ENCODE measurements at regions not wholly inside any gene's neighbourhood (a gene's known extent, or its start where the extent isn't known, plus 50 kb on each side); places are given as distances from the start of the nearest gene placed in this dataset.
A peak's percentile ranks its signal among the peaks of the same experiment; 100 is the strongest.

DNA sequence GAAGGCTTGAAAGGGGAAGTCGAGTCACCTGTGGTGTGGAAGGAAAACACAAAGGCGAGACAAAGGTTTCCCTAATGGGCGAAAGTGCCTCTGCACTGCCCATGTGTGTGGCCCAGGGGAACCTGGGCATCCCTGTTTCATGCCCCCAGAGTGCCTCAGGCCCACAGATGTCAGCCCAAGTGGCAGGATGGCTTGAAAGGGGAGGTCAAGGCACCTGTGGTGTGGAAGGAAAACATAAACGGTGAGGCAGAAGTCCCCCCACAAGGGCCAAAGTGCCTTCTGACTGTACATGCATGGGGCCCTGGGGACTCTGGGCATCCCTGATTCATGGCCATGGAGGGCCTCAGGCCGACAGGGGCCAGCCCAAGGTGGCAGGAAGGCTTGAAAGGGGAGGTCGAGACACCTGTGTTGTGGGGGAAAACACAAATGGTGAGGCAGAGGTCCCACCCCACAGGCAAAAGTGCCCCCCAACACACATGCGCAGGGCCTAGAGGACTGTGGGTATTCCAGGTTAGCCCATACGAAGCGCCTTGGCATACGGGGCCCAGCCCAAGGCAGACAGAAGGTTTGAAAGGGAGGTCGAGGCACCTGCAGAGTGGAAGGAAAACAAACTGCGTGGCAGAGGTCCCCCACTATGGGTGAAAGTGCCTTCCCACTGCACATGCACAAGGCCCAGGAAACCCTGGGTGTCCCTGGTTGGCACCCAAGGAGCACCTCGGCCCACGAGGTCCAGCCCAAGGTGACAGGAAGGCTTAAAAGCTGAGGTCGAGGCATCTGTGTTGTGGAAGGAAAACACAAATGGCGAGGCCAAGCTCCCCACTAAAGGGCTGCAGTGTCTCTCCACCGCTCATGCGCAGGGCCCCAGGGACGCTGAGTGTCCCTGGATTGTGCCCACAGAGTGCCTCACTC is 382.3 kb downstream of the ALG10 start:
- 84 to 92% methylated on average over 2 to 19 of the region's 19 CpGs for WGBS, 2 donors (ENCODE audit: low coverage in 1 of 2)
- no peak for TF ChIP-seq POLR2A (IDR thresholded peaks at IDR 0.05)
- TF ChIP-seq POLR2AphosphoS5 (IDR thresholded peaks at IDR 0.05), result no peak
- TF ChIP-seq, protein P1, sequence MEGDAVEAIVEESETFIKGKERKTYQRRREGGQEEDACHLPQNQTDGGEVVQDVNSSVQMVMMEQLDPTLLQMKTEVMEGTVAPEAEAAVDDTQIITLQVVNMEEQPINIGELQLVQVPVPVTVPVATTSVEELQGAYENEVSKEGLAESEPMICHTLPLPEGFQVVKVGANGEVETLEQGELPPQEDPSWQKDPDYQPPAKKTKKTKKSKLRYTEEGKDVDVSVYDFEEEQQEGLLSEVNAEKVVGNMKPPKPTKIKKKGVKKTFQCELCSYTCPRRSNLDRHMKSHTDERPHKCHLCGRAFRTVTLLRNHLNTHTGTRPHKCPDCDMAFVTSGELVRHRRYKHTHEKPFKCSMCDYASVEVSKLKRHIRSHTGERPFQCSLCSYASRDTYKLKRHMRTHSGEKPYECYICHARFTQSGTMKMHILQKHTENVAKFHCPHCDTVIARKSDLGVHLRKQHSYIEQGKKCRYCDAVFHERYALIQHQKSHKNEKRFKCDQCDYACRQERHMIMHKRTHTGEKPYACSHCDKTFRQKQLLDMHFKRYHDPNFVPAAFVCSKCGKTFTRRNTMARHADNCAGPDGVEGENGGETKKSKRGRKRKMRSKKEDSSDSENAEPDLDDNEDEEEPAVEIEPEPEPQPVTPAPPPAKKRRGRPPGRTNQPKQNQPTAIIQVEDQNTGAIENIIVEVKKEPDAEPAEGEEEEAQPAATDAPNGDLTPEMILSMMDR (IDR thresholded peaks at IDR 0.05), result no peak
- no peak for TF ChIP-seq EP300 (IDR thresholded peaks at IDR 0.05; ENCODE audit: low read depth)
- Histone ChIP-seq H3K36me3 (no peaks in the 10 kb centered on the region), H3K4me3 (no peak overlapping the region), H3K4me1 (no peaks in the 10 kb centered on the region), H3K27ac (no peak overlapping the region), H3K9me3 (peaks cover 49 to 76% of the 10 kb centered on the region in 2 donors), H3K27me3 (no peaks in the 10 kb centered on the region)
- intact Hi-C loops (cut with DNase I; ENCODE audit: low total_unique reads) (no loop called here), in situ Hi-C loops (cut with MboI; ENCODE audit: low pct_ligation_motif_present in 1 of 4, low pct_unique_long_range_greater_than_20kb in 1 of 4, low sequenced_read_pairs in 3 of 4) (no loop called here)
- peak; percentile 1 for DNase-seq

DNA sequence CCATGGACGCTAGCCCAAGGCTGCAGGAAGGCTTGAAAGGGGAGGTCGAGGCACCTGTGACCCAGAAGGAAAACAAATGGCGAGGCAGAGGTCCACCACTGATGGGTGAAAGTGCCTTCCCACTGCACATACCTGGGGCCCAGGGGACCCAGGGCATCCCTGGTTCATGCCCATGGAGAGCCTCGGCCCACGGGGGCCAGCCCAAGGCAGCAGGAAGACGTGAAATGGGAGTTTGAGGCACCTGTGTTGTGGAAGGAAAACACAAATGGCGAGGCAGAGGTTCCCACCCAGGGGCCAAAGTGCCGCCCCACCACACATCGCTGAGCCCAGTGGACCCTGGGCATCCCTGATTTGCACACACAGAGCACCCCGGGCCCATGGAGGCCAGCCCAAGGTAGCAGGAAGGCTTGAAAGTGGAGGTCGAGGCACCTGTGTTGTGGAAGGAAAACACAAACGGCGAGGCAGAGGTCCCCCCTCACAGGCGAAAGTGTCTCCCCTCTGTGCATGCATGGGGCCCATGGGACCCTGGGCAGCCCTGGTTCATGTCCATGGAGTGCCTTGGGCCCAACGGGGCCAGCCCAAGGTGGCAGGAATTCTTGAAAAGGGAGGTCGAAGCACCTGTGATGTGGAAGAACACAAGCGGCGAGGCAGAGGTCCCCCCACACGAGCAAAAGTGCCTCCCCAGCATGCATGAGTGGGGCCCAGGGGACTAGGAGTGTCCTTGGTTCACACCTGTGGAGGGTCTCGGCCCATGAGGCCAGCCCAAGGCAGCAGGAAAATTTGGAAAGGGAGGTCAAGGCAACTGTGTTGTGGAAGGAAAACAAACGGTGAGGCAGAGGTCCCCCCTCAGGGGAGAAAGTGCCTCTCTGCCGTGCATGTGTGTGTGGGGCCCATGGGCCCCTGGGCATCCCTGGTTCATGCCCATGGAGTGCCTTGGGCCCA is 383.3 kb downstream of the ALG10 start:
- Histone ChIP-seq H3K27ac (no peak overlapping the region), H3K4me1 (no peaks in the 10 kb centered on the region), H3K36me3 (no peaks in the 10 kb centered on the region), H3K4me3 (no peak overlapping the region), H3K27me3 (no peaks in the 10 kb centered on the region), H3K9me3 (peaks cover 56 to 86% of the 10 kb centered on the region in 2 donors)
- TF ChIP-seq EP300 (IDR thresholded peaks at IDR 0.05; ENCODE audit: low read depth), result no peak
- no peak for TF ChIP-seq POLR2A (IDR thresholded peaks at IDR 0.05)
- no peak for TF ChIP-seq POLR2AphosphoS5 (IDR thresholded peaks at IDR 0.05)
- TF ChIP-seq, protein P1 (IDR thresholded peaks at IDR 0.05), result no peak
- intact Hi-C loops (cut with DNase I; ENCODE audit: low total_unique reads), result no loop called here
- 73 to 77% methylated on average over 3 to 22 of the region's 22 CpGs for WGBS, 2 donors (ENCODE audit: low coverage in 1 of 2)
- DNase-seq, result peak; percentile 3
- in situ Hi-C loops (cut with MboI; ENCODE audit: low pct_ligation_motif_present in 1 of 4, low pct_unique_long_range_greater_than_20kb in 1 of 4, low sequenced_read_pairs in 3 of 4), result no loop called here

DNA sequence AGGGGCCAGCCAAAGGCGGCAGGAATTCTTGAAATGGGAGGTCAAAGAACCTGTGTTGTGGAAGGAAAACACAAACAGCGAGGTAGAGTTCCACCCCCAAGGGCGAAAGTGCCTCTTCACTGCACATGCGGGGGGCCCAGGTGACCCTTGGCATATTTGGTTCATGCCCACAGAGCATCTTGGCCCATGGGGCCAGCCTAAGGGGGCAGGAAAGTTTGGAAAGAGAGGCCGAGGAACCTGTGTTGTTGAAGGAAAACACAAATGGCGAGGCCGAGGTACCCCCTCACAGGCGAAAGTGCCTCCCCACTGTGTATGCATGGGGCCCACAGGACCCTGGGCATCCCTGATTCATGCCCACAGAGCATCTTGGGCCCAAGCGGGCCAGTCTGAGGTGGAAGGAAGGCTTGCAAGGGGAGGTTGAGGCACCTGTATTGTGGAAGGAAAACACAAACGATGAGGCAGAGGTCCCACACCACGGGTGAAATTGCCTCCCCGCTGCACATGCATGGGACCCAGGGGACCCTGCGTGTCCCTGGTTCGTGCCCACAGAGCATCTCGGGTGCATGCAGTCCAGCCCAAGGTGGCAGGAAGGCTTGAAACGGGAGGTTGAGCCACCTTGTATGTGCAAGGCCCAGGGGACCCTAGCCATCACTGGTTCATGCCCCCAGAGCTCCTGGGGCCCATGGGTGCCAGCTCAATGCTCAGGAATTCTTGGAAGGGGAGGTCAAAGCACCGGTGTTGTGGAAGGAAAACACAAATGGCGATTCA is 384.1 kb downstream of the ALG10 start:
- intact Hi-C loops (cut with DNase I; ENCODE audit: low total_unique reads) (no loop called here), in situ Hi-C loops (cut with MboI; ENCODE audit: low pct_ligation_motif_present in 1 of 4, low pct_unique_long_range_greater_than_20kb in 1 of 4, low sequenced_read_pairs in 3 of 4) (no loop called here)
- Histone ChIP-seq H3K4me1 (no peaks in the 10 kb centered on the region), H3K27ac (no peak overlapping the region), H3K9me3 (peaks cover 51 to 84% of the 10 kb centered on the region in 2 donors), H3K4me3 (no peak overlapping the region), H3K36me3 (no peaks in the 10 kb centered on the region), H3K27me3 (no peaks in the 10 kb centered on the region)
- WGBS, 2 donors (ENCODE audit: low coverage in 1 of 2), result 77 to 80% methylated on average over 2 to 18 of the region's 18 CpGs
- DNase-seq, result peak; percentile 1
- TF ChIP-seq POLR2A (IDR thresholded peaks at IDR 0.05) (no peak), POLR2AphosphoS5 (IDR thresholded peaks at IDR 0.05) (no peak), EP300 (IDR thresholded peaks at IDR 0.05; ENCODE audit: low read depth) (no peak)
- TF ChIP-seq, protein P1 (IDR thresholded peaks at IDR 0.05), result no peak
